GM23248 (cell line): ENCODE measurements at regions not wholly inside any gene's neighbourhood (a gene's known extent, or its start where the extent isn't known, plus 50 kb on each side); places are given as distances from the start of the nearest gene placed in this dataset.

Experiments used
- DNase-seq: peaks from one replicate; pipeline ENCODE4 v3.0.0-alpha.2; 2015
- H2AFZ ChIP-seq: fragments of 200-600 bp; sonication (generic); 2 replicates; pipeline ENCODE4 v1.6.1; 2016; ENCODE audit warnings: antibody characterized with exemption
- H3F3A ChIP-seq: fragments of 200-600 bp; sonication (generic); 2 replicates; pipeline ENCODE4 v1.6.1; 2016; ENCODE audit warnings: mild to moderate bottlenecking, antibody characterized with exemption, mixed run types; ENCODE audit not compliant: insufficient read depth
- H3K27ac ChIP-seq: fragments of 200-600 bp; sonication (generic); 2 replicates; pipeline ENCODE4 v1.5.1; 2016; ENCODE audit warnings: mild to moderate bottlenecking
- H3K27me3 ChIP-seq: fragments of 200-600 bp; sonication (generic); replicated peaks from 2 replicates; pipeline ENCODE4 v1.6.1; 2016; ENCODE audit warnings: mild to moderate bottlenecking; ENCODE audit not compliant: insufficient read depth
- H3K36me3 ChIP-seq: fragments of 200-600 bp; sonication (generic); 2 replicates; pipeline ENCODE4 v1.6.1; 2016; ENCODE audit warnings: low read depth, mild to moderate bottlenecking
- H3K4me1 ChIP-seq: fragments of 200-600 bp; sonication (generic); 2 replicates; pipeline ENCODE4 v1.6.1; 2016; ENCODE audit warnings: mild to moderate bottlenecking; ENCODE audit not compliant: insufficient read depth
- H3K4me2 ChIP-seq: fragments of 200-600 bp; sonication (generic); one replicate; pipeline ENCODE4 v1.6.1; 2016; ENCODE audit warnings: mild to moderate bottlenecking; ENCODE audit not compliant: unreplicated experiment
- H3K4me3 ChIP-seq: fragments of 200-600 bp; sonication (generic); 2 replicates; pipeline ENCODE4 v1.5.1; 2016; ENCODE audit warnings: mild to moderate bottlenecking
- H3K79me2 ChIP-seq: fragments of 200-600 bp; sonication (generic); 2 replicates; pipeline ENCODE4 v1.6.1; 2016; ENCODE audit warnings: mild to moderate bottlenecking; ENCODE audit not compliant: insufficient read depth
- H3K9ac ChIP-seq: fragments of 200-600 bp; sonication (generic); 2 replicates; pipeline ENCODE4 v1.6.1; 2016; ENCODE audit warnings: mild to moderate bottlenecking
- H3K9me2 ChIP-seq: fragments of 200-600 bp; sonication (generic); 2 replicates; pipeline ENCODE4 v1.6.1; 2016; ENCODE audit warnings: mixed run types, mild to moderate bottlenecking, moderate library complexity; ENCODE audit not compliant: insufficient read depth
- H3K9me3 ChIP-seq: fragments of 200-600 bp; sonication (generic); one replicate; pipeline ENCODE4 v1.6.1; 2017; ENCODE audit warnings: low read depth
- H4K20me1 ChIP-seq: fragments of 200-600 bp; sonication (generic); 2 replicates; pipeline ENCODE4 v1.6.0; 2016; ENCODE audit not compliant: insufficient read depth
- EZH2 ChIP-seq: fragments of 200-600 bp; sonication (generic); IDR thresholded peaks from 2 replicates; pipeline ENCODE4 v1.6.1; 2018; ENCODE audit warnings: antibody characterized with exemption, mild to moderate bottlenecking; ENCODE audit not compliant: insufficient read depth, poor library complexity, severe bottlenecking
- EZH2phosphoT487 ChIP-seq: fragments of 200-600 bp; sonication (generic); IDR thresholded peaks from 2 replicates; pipeline ENCODE4 v1.6.1; 2018; ENCODE audit warnings: antibody characterized with exemption, moderate library complexity, mild to moderate bottlenecking, low read depth; ENCODE audit not compliant: insufficient read depth
- WGBS, 2 experiments: methylation state at CpG; one replicate each; pipeline ENCODE4 v1.1.6; 2015 to 2017; ENCODE audit warnings: low lambda C conversion rate in 2 of 2, low coverage in 1 of 2; ENCODE audit errors: missing lambda C conversion rate in 2 of 2; 5-methylcytosine and 5-hydroxymethylcytosine counted together
- in situ Hi-C: fragments of 300-500 bp; cut with MboI; formaldehyde crosslinking; loops from 2 replicates; pipeline ENCODE4 v1.15.0; 2020

DNA sequence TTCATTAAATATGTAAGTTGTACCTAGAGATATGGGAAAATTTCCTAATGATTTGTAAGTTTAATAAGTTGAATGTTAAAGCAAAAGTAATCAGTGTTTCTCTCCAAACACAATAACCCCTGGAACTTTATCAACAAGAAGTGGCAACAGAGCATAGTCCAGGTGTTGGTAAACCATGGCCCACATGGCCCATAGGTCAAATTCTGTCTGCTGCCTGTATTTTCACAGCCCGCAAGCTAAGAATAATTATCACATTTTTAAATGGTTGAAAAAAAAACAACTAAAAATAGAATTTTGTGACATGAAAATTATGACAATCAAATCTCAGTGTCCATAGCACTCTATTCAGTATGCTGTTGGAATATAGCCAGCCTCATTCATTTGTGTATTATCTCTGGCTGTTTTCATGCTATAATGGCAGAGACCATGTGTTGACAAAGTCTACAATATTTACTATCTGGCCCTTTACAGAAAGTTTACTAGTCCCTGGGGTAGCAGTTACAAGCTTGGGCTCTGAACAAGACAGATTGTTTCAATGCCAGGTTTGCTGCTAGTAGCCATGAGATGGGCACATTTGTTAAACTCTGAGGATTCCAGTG is 395.8 kb downstream of the GASK1B start:
- TF ChIP-seq EZH2phosphoT487: no peak
- no peak for TF ChIP-seq EZH2
- Histone ChIP-seq H4K20me1 (no peaks in the 10 kb centered on the region), H3K9me2 (no peaks in the 10 kb centered on the region), H3K4me2 (no peak overlapping the region), H3K27me3 (no peaks in the 10 kb centered on the region), H2AFZ (no peak overlapping the region), H3K4me1 (no peaks in the 10 kb centered on the region), H3K79me2 (no peaks in the 10 kb centered on the region), H3K9ac (no peak overlapping the region), H3K27ac (no peak overlapping the region), H3K36me3 (no peaks in the 10 kb centered on the region), H3K9me3 (no peaks in the 10 kb centered on the region), H3K4me3 (no peak overlapping the region), H3F3A (no peaks in the 10 kb centered on the region)
- 35 to 38% methylated on average over 1 of the region's 1 CpG for WGBS, 2 experiments
- no peak for DNase-seq
- in situ Hi-C loops: no loop called here

DNA sequence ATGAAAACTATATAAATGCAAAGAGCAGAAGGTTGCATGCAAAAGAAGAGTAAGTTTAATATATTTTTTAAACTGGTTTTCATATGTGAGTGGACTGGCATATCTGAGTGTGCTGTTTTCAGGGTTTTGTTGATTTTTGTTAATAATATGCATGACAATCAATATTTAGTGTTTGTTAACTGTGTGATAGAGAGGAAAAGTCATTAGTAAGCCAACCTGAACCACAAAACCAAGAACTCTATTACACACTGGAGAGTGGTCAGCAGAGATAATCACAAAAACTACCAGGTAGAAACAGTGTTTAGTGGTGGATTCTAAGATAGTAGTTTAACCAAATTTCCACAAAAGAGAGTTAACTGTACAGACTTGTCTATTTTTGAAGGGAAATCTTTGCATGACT is 396.9 kb downstream of the GASK1B start:
- no peak overlapping the region for H3K4me3 ChIP-seq
- H3K79me2 ChIP-seq: no peaks in the 10 kb centered on the region
- no peak overlapping the region for H3K27ac ChIP-seq
- no peaks in the 10 kb centered on the region for H3K9me2 ChIP-seq
- TF ChIP-seq EZH2phosphoT487 (no peak), EZH2 (no peak)
- DNase-seq: no peak
- no peak overlapping the region for H3K9ac ChIP-seq
- no peak overlapping the region for H2AFZ ChIP-seq
- no peaks in the 10 kb centered on the region for H3K9me3 ChIP-seq
- no peaks in the 10 kb centered on the region for H3K4me1 ChIP-seq
- in situ Hi-C loops: no loop called here
- no peaks in the 10 kb centered on the region for H4K20me1 ChIP-seq
- H3F3A ChIP-seq: no peaks in the 10 kb centered on the region
- no peaks in the 10 kb centered on the region for H3K27me3 ChIP-seq
- H3K36me3 ChIP-seq: no peaks in the 10 kb centered on the region
- H3K4me2 ChIP-seq: no peak overlapping the region

DNA sequence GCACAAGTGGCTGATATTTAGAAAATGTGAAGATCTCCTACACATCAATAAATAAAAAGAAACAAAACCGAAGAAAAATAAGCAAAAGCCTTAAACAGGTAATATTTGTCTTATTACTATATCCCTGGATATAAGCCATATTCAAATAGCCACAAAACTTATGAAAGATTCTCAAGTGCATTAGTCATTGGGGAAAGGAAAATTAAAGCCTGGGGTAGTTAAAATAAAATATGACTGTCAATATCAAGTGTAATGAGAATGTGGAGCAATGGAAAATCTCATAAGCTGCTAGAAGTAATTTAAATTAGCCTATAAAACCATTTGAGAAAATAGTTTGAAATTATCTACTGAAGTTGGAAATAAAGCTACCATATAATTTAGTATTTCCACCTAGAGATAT is 399.9 kb downstream of the GASK1B start:
- WGBS, 2 experiments: 18 to 26% methylated on average over 1 of the region's 1 CpG

DNA sequence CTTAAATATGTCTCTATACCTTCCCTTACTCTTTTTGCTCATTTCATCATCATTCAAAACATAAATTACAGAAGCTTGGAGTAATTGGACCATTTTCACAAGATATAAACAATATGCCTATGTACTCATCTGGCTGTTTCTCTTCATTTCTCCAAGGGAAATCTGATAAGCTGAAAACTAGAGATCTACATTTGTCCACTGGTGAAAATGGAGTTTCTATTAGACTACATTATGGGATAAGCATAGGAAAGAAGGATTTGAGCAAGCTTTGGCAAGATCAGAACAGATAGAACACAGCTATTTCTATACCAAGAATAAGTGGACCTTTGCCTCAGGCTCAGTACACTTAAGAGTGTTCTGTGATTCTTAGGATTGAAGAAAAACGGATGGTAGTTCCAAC is 404.4 kb downstream of the GASK1B start:
- DNase-seq: no peak
- no peaks in the 10 kb centered on the region for H3F3A ChIP-seq
- 0 to 6% methylated on average over 1 of the region's 1 CpG for WGBS, 2 experiments
- TF ChIP-seq EZH2 (no peak), EZH2phosphoT487 (no peak)
- H3K9me2 ChIP-seq: no peaks in the 10 kb centered on the region
- H3K79me2 ChIP-seq: no peaks in the 10 kb centered on the region
- no peaks in the 10 kb centered on the region for H3K27me3 ChIP-seq
- no peak overlapping the region for H3K27ac ChIP-seq
- H3K36me3 ChIP-seq: no peaks in the 10 kb centered on the region
- H2AFZ ChIP-seq: no peak overlapping the region
- in situ Hi-C loops: no loop called here
- no peak overlapping the region for H3K4me2 ChIP-seq
- H3K9me3 ChIP-seq: no peaks in the 10 kb centered on the region
- H3K4me1 ChIP-seq: no peaks in the 10 kb centered on the region
- H4K20me1 ChIP-seq: no peaks in the 10 kb centered on the region
- H3K9ac ChIP-seq: no peak overlapping the region
- H3K4me3 ChIP-seq: no peak overlapping the region

More for the DNA sequence above, 399.9 kb downstream of the GASK1B start:
- Histone ChIP-seq H3K27me3 (no peaks in the 10 kb centered on the region), H3K9me3 (no peaks in the 10 kb centered on the region), H3K27ac (no peak overlapping the region), H3K79me2 (no peaks in the 10 kb centered on the region), H3F3A (no peaks in the 10 kb centered on the region), H3K4me2 (no peak overlapping the region), H2AFZ (no peak overlapping the region), H3K4me3 (no peak overlapping the region), H3K4me1 (no peaks in the 10 kb centered on the region), H3K9ac (no peak overlapping the region), H3K9me2 (no peaks in the 10 kb centered on the region), H3K36me3 (no peaks in the 10 kb centered on the region), H4K20me1 (no peaks in the 10 kb centered on the region)
- in situ Hi-C loops: no loop called here
- no peak for DNase-seq
- no peak for TF ChIP-seq EZH2
- TF ChIP-seq EZH2phosphoT487: no peak

DNA sequence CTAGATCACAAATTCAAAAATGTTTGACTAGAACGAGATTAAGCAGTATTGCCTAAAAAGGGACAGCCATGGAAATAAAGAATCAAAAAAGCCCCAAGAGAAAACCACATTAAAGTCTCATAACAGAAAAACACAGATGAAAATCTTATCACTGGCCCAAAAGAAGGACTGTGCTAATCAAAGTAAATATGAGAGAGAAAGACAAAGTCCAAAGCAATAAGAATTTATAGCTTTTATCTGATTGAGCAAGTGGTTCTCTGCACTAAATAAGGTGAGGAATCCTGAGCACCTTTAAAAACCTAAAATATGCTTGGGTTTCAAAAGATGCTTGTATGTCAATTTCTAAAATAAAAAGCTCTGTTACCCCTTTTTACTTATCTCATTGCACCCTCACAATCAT is 409.3 kb downstream of the GASK1B start:
- Histone ChIP-seq H3K9ac (no peak overlapping the region), H3K4me3 (no peak overlapping the region), H3K27ac (no peak overlapping the region), H3K9me2 (no peaks in the 10 kb centered on the region), H3K9me3 (no peaks in the 10 kb centered on the region), H3K4me2 (no peak overlapping the region), H3K27me3 (no peaks in the 10 kb centered on the region), H3K79me2 (no peaks in the 10 kb centered on the region), H3K4me1 (no peaks in the 10 kb centered on the region), H2AFZ (no peak overlapping the region), H4K20me1 (no peaks in the 10 kb centered on the region), H3K36me3 (no peaks in the 10 kb centered on the region), H3F3A (no peaks in the 10 kb centered on the region)
- TF ChIP-seq EZH2 (no peak), EZH2phosphoT487 (no peak)
- 2 to 4% methylated on average over 1 of the region's 1 CpG for WGBS, 2 experiments
- in situ Hi-C loops: no loop called here
- DNase-seq: no peak
